Hindlimb muscle (tissue), 1 donor: ENCODE measurements at regions not wholly inside any gene's neighbourhood (a gene's known extent, or its start where the extent isn't known, plus 50 kb on each side); places are given as distances from the start of the nearest gene placed in this dataset.
A peak's percentile ranks its signal among the peaks of the same experiment; 100 is the strongest.

ENCODE experiments used
- DNase-seq: peaks from one replicate; pipeline ENCODE4 v3.0.0-alpha.2; 2013

DNA sequence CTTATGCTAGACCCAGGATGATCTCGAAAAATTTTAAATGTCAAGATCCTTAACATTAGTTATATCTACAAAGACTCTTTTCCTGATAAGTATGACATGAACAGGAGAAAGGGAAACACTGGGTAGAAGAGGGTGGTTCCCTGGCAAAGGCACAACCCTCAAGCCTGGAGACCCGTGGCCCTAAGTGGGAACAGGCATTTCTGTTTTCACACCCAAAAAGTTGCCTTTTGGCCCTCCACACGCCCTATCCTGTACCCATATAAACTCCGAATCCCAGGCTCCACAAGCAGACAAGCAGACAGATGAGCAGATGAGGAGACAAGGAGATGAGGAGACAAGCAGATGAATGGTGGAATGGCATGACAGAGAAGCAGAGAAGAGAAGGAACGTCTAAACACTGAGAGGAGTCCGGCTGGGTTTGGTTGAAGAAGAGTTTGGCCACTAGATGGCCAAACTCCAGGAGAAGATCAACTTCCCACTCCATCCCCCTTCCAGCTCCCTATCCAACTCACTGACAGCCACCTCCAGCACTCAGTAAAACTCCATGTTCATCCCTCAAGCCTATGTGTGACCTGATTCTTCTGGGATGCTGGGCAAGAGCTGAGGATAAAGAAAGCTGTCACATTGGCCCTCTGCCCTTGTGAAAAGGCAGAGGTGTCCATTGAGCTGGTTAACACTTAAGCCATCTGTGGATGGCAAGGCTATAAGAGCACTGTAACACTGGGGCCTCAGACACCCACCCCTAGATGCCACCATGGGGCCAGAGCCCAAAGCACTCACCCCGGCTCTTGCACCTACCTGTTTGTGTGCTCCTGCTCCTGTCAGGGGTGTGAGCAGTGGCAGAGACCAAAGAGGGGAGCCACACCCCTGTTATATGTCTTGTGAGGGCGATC is 139.6 kb upstream of the FAM20A start:
- no peak for DNase-seq

DNA sequence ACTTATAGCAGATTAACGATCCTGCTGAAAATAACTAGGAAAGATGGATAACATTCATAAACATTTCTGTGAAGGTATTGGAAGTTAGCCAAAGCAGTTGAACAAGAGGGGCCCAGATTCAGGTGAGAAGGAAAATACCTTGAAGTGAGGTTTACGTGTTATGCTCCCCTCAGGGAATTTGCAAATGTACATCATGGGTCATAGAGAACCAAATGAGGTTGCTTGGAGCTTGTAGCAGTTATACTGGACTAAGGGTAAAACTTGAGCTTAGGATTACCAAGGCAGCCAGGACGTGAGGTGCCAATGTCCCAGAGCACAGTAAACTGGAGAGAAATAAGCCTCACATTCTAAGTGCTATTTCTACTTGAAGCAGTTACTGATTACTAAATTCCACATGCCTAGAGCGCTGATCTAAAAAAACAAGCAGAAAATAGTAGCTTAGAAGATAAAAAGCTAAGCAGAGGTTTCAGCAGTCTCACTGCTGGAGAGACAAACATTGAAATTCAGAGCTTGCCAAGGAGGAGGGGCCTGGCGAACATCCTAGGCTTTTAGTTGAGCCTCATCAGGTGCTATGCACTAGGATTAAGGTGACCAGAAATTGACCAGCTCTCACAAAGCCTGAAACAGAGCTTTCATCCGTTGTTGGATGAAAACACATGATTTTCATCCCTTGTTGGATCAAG is 136.7 kb upstream of the FAM20A start:
- DNase-seq = no peak

DNA sequence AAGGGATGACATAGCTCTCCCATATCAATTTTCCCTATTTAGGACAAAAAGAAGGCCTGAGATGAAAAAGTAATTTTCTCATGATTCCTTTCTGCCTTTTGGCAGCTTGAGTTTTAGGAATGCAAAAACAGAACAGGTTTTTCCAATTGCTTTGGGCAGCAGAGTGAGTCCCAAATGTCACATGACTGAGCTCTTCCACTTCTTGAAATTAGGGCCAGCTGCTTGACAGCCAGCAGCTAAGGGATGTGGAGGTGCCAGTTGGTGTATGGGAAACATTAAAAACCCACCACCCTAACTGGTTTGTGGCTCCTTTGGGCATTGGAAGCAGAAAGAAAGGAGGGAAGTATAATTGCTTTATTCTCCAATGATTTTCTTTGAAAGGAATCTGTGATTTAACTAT is 133.8 kb upstream of the FAM20A start:
- peak; percentile 57 for DNase-seq

DNA sequence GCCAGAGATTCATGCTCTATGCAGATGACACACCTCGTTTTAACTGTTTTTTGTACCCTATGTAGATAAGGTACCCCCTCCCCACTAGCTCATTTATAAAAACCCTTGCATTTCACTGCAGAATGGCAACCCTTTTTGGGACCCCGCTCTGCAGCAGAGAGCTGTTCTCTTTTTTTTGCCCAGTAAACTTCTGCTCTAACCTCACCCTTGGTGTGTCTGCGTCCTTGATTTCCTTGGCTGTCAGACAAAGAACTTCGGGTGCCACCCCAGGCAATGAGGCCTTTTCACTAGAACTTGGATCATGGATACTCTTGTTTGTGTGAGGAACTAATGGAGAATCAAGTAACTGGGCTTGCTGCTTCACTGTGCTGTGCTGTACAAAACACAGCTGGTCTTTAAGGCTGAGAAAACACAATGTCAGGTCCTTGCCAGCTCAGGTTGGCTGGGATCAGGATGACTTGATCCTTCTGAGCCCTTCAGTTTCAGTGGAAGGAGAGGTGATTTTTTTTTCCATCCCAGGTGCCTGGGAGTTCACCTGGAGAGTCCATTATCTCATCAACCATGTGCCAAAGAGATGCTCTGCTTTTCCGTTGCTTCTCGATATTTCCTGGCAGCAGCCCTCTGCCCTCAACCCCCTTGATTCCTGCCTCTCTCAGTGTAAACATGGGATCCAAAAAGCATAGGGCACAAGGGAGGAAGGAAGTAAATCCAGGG is 133.2 kb upstream of the FAM20A start:
- DNase-seq = peak; percentile 66

DNA sequence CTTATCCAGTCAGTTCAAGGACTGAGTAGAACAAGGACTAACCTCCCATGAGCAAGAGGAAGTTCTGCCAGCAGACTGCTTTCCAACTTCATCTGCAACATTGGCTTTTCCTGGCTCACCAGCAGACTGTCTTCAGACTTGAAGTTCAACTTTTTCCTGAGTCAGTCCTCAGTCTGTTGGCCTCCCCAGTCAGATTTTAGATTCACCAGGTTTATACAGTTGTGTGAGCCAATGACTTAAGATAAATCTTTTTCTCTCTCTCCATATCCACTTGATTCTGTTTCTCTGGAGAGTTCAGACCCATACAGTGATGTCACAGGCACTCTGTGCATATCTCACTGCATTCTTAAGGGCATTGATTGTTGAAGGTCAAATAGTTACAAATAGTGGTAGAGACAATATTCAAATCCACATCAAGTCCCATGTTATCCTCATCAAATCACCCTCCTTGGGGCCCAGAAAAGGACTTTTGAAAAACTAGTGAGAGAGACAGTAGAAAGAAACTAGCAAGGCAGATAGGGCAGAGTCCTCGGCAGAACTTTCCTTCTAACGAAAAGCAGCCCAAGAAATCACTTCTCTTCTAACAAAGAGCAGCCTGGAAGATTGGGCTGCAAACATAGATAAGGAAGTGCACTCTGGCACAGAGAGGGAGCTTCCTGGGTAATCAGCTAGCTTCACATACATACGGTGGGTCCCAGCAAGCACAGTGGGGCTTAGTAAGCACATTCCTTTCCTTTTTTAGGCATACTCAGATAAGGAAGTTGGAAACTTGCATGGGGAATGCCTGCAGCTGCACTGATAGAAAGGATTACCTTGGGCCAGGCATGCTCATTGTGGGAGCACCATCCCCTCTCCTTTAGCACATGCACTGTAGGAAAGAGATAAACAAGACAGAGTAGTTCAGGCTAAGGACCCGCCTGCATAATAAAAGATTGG is 132.3 kb upstream of the FAM20A start:
- DNase-seq = no peak

DNA sequence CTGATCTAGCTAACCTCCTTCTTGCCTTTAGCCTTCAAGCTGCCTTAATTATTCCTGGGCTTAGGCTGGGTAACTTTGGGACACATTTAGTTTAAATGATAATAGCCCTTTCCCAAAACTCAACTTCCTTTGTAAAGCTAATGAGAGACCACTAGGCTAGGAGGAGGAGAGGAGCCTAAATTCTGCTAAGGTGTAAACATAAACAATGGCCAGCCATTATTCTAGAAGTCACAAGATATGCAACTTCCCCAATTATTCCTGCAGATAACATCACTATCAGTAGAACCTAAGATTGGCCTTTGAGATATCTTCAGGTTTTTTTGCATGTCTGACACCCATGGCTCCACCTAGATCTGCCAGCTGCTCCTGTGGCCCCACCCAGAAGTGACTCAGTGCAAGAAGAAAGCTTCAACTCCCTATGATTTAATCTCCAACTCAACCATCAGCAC is 131.2 kb upstream of the FAM20A start:
- no peak for DNase-seq

DNA sequence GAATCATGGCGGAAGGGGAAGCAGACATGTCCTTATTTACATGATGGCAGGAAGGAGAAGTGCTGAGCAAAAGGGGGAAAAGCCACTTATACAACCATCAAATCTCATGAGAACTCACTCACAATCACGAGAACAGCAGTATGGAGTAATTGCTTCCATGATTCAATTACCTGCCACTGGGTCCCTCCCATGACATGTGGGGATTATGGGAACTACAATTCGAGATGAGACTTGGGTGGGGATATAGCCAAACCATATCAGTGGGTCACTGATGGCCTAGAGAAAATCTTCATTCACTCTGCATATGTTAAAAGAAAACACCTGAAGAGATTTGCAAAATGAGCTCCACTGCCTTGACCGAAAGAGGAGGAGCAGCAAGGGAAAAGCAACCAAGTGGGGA is 130.3 kb upstream of the FAM20A start:
- no peak for DNase-seq

DNA sequence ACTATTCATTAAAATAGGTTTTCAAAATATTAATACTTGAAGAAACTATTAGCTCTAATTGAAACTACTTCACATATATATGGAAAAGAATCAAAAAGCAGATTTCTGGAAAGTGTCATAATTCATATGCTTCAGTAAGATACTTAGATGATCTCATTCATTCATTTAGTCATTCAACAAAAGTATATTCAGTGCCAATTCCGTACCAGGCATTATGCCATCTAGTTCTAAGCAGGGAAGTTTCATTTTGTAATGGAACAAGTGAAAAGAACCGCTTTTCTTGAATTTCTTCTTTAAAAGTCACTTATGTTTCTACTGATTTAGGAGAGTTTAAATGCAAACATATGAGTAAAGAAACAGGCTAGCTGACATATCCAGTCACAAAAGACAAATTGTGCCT is 118.3 kb upstream of the FAM20A start:
- DNase-seq = no peak

DNA sequence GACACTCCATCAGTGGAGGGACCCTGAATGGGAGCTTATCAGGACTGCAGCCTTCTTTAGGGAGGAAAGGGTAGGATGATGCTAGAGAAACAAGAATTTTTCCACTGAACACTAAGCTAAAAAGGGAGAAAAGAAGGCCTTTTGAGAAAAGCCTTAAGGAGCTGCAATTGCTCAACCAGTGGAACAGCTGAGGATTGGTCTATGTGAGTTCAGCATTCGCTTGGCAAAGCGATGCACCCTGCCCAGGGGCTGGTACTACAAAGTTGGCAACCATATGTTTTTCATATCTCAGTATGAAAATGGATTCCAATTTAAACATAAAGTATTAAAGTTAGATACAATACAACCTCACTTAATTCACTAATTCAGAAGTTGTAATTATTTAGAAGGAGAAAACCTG is 117.8 kb upstream of the FAM20A start:
- no peak for DNase-seq

DNA sequence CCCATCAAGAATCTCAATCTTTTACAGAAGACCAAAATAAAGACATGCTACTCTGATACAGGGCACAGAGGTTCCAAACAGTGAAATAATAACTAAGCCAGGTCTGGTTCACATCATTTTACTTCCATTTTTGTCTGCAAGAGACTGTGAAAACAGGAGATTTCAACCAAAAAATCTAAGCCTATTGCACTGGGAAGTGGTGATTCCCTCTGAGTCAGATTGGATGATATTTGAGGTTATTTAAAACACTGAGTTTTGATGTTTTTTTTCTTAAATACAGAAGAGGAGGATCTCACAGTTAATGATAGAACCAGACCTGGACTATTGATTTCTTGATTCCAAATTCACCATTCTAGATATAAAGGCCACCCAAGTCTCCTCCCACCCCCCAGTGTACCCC is 117.3 kb upstream of the FAM20A start:
- no peak for DNase-seq

DNA sequence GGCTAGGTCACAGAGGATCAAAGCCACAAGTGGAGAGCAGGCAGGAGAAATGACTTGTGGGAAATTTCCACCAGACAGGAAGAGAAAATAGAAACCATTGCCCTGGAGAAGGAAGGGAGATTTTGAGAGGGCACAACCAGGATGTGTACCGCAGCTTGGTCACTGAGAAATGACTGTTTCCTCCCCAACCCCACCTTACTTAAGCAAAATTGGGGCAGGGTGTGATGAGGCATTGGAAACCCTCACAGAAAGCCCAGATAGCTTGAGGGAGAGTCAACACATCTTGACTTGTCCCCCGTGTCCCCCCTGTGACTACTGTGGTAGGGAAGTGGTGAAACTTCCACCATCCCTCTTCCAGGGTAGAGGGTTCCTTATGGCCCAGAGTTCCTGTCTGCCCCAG is 113.5 kb upstream of the FAM20A start:
- no peak for DNase-seq

DNA sequence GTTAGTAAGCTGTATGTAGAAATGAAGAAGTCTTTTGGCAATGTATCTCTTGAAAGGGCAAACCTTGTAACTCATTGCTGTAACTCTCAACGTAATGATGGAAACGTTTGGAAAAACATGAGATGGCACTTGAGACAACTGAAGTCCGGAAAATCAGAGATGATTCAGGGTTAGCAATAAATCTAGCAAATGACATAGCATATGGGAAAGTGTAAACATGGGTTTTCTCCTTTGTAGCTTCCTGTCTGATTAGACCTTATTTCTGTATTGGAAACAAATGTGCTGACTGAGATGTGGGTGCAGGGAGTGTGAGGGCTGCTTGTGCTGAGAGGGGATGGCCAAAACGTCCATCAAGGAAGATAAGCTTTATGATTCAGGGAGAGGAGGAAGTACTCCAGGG is 110.7 kb upstream of the FAM20A start:
- no peak for DNase-seq

DNA sequence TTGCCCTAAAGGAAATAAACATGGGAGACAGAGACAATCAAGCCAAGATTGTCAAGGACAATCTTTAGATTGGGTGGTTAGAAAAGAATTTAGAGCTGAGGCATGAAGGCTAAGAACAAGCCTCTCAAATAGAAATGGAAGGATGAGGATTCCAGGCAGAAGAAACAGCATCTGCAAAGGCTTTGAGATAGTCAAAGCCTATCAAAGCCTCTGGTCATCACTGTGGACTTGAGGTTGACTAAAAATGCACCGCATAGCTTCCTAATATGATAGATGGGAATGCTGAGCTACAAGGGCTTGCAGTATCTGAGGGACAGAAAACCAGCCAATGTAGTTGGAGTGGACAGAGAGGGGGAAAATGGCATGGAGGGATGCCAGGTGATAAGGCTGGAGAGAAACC is 109.8 kb upstream of the FAM20A start:
- DNase-seq = no peak

DNA sequence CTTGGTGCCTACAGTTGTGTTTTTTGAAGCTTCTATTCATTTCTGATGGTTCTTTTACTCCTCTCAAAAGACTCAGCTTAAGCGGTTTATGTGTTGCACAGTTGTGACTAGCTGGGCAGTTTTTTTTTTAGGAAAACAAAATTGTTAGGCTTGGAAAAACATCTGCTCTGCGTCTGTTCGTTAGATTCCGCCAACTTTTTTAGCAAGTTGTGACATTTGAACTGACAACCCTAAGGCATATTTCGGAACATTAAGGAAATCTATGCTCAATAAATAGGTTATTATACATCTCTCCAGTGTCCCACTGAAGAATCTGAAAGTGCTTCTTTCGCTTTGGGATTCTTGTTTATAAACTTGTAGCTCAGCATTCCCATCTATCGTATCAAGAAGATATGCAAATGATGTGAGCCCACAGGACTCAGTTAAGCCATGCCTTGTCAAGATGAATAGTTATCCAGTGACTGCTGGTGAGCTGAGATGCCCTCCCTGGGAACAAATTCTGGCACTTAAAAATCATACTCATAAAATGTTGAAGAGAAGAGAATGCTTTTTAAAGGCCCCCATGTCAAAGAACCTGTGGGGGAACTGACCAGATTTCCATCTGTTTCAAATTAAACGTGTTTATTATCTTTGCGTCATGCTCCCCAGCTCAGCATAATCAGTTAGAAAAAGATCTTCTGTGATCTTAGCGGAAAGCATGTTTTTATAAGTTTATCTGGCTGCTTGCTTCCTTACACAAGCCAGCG is 109.0 kb upstream of the FAM20A start:
- no peak for DNase-seq

DNA sequence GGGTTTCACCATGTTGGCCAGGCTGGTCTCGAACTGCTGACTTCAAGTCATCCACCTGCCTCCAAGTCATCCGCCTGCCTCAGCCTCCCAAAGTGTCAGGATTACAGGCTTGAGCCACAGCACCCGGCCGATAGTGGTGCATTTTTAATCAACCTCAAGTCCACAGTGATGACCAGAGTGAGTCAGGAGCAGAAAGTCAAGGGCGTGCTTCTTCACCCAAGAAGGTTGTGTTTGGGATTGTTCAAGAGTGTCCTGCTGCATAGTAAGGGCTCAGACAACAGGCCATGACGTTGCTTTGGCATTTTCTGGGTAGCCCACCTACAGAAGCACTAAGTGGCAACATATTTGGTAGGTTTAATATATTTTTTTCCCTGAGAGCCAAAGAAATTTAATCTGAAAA is 108.3 kb upstream of the FAM20A start:
- DNase-seq = no peak

DNA sequence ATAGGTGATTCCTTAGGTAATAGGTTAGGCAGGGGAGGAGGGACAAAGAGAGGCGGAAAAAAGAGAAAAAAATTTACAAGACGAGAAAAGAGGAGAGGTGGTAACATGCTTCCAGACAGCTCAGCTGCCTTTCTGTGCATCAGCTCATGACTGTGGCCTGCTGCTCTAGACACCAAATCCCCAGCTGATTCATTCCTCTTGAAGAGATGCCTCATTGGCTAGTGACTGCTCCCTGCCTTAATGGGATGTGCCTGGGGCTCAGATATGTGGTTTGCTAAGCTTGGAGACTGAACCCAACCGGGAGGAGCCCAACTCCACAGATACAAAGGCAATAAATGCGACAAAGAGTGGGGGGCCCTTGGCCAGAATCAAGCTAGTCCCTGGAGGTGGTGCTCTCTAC is 105.9 kb upstream of the FAM20A start:
- no peak for DNase-seq

DNA sequence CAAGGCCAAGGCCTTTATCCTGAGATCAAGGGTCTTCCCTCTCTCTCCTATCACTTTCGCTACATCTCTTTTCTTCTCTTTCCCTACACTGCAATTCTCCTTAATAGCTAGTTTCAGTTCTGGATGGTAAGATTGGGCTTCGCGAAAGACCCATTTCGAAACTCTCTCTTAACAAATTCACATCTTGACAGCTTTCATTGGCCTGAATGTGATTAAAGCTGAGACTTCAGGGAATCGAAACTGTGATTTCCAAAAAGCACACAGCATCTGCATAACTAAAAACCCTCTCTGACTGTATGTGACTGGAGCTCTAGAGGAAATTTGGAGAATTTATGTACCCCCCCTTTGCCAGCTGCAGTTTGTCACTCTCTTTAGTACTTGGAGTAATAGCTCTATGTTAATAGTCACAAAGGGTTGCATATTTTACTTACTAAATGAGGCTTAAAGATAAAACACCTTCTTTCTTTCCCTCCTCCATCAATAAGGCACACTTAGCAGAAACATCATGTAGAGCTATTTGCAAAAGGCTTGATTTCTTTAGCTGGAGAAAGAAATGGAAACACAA is 105.3 kb upstream of the FAM20A start:
- DNase-seq = no peak

DNA sequence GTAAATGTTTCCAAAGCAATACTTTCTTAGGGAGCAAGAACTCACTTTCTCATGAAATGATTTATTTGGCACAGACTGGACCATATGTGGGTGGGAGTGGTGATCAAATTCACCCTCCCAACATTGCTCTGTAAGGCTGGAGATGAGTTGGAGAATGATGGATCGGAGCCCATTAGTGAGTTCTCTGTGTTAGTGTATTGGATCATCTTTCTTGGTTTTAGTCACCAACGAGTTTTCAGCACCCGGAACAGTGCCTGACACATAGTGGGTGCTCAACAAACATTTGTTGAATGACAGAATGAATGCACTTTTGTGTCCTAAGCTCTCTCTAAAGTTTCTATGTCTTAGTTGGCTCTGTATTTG is 104.5 kb upstream of the FAM20A start:
- peak; percentile 19 for DNase-seq

DNA sequence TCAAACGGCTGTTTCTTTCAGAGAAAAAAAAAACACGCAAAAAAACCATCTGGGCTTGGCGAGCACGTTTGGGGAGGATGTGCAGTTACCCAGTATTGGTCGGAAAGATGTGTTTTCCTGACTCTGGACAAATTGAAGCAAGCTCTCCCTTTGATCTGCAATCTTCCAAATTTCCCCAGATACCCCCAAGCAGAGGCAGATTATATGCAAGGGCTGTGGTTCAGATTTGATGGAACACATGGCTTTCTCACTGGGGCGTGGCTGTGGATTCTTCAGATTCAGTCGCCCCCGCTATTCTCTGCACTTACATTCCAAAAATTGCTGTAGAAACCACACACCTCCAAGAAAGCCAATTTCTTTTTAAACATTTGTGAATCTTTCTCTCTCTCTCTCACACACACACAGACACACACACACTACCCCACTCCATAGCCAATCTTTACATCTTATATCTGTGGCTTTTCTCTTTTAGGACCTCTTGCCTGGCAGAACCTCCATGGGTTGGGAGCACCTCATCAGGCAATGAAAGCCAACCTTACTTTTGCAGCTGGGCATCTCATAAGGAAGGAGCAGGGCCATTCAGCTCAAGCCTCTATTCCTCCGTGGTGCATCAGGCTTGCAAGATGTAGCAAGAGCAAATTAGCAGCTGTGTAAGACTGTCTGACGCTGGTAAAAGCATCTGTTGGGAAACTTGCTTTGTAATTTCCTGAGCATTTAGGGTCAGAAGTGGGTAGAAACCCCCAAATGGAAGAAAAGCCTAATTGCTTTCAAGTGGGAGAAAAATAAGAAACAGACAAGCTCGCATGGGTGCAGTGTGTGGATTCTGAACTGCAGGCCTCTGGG is 103.9 kb upstream of the FAM20A start:
- peak; percentile 51 for DNase-seq

DNA sequence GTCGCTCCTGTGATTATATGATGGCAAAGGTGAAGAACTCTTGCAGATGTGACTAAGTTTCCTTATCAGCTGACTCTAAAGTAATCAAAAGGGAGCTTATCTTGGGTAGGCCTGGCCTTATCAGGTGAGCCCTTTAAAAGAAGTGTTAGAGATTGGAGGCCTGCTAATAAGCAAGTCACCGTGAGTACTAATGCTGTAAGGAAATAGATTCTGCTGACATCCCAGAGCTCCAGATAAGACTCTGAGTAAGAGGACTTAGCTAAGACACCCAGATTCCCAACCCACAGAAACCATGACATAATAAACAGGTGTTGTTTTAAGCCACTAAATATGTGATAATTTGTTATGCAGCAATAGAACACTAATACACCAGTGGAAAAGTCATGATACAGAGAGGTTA is 99.9 kb upstream of the FAM20A start:
- DNase-seq = no peak
